Erythroblast (primary cell): ENCODE measurements at regions not wholly inside any gene's neighbourhood (a gene's known extent, or its start where the extent isn't known, plus 50 kb on each side); places are given as distances from the start of the nearest gene placed in this dataset.

Experiments used
- GATA1 ChIP-seq: IDR thresholded peaks from 2 replicates; pipeline ENCODE4 v1.6.1; 2011; ENCODE audit warnings: low read depth, mild to moderate bottlenecking, control low read depth, low read length, moderate library complexity
- POLR2A ChIP-seq: IDR thresholded peaks from 2 replicates; pipeline ENCODE4 v1.6.1; 2011; ENCODE audit warnings: mild to moderate bottlenecking, low read length

GRCh38 chr16:65316808-65317207 lies 194.9 kb upstream of the CDH11 start:
- TF ChIP-seq POLR2A (no peak), GATA1 (no peak)
